A673 (cell line): ENCODE measurements at regions not wholly inside any gene's neighbourhood (a gene's known extent, or its start where the extent isn't known, plus 50 kb on each side); places are given as distances from the start of the nearest gene placed in this dataset.

Experiments used
- BruUV-seq: library from RNA; stranded (reverse); fragments of 400-500 nt; replicated peaks from 2 replicates; lab custom pipeline; 2021; lab: Mats Ljungman, UMichigan
- CTCF ChIA-PET: fragments of 300-600 bp; sonication (Branson Sonifier 250); formaldehyde crosslinking; loops from one replicate; lab custom pipeline; 2022; ENCODE audit warnings: antibody characterized with exemption; lab: Charles Lee
- POLR2A ChIA-PET: fragments of 300-600 bp; sonication (Branson Sonifier 250); formaldehyde crosslinking; loops from one replicate; lab custom pipeline; 2022; ENCODE audit warnings: antibody characterized with exemption; ENCODE audit not compliant: low non-redundant PET; lab: Charles Lee
- DNase-seq: peaks from one replicate; pipeline ENCODE4 v3.0.0-alpha.2; 2015; ENCODE audit warnings: low spot score
- H3K27ac ChIP-seq: fragments of 200-600 bp; sonication (generic); 2 replicates; pipeline ENCODE4 v1.5.1; 2016; ENCODE audit warnings: mixed run types, low read depth, mild to moderate bottlenecking, mixed read lengths, antibody characterized with exemption, low read length; ENCODE audit not compliant: poor library complexity, severe bottlenecking
- H3K27me3 ChIP-seq: fragments of 200-600 bp; sonication (generic); replicated peaks from 2 replicates; pipeline ENCODE4 v1.6.1; 2017; ENCODE audit warnings: mixed run types, low read depth, mild to moderate bottlenecking, mixed read lengths, antibody characterized with exemption, low read length; ENCODE audit not compliant: insufficient read depth, poor library complexity
- H3K36me3 ChIP-seq: fragments of 200-600 bp; sonication (generic); 2 replicates; pipeline ENCODE4 v1.6.1; 2016; ENCODE audit warnings: mixed run types, mild to moderate bottlenecking, mixed read lengths, antibody characterized with exemption, low read length; ENCODE audit not compliant: insufficient read depth, poor library complexity, severe bottlenecking
- H3K4me1 ChIP-seq: fragments of 200-600 bp; sonication (generic); 2 replicates; pipeline ENCODE4 v1.6.1; 2017; ENCODE audit warnings: mixed run types, mild to moderate bottlenecking, mixed read lengths, antibody characterized with exemption, low read length; ENCODE audit not compliant: insufficient read depth, poor library complexity, severe bottlenecking
- H3K4me3 ChIP-seq: fragments of 200-600 bp; sonication (generic); 2 replicates; pipeline ENCODE4 v1.5.1; 2016; ENCODE audit warnings: low read depth, mixed run types, mild to moderate bottlenecking, mixed read lengths, low read length; ENCODE audit not compliant: poor library complexity, severe bottlenecking
- H3K9me3 ChIP-seq: fragments of 200-600 bp; sonication (generic); 2 replicates; pipeline ENCODE4 v1.6.1; 2016; ENCODE audit warnings: mixed run types, low read depth, mild to moderate bottlenecking, mixed read lengths, antibody characterized with exemption, low read length; ENCODE audit not compliant: poor library complexity, severe bottlenecking
- EZH2 ChIP-seq: fragments of 200-600 bp; sonication (generic); IDR thresholded peaks from 2 replicates; pipeline ENCODE4 v1.6.1; 2017; ENCODE audit warnings: borderline replicate concordance, low read depth, mild to moderate bottlenecking, mixed read lengths, antibody characterized with exemption, low read length; ENCODE audit not compliant: poor library complexity, severe bottlenecking
- intact Hi-C: fragments of 100-400 bp; cut with micrococcal nuclease; formaldehyde crosslinking; loops from one replicate; pipeline ENCODE4 v1.10.0; 2022; ENCODE audit not compliant: unreplicated experiment
- TF ChIP-seq, protein P1 (sequence below): fragments of 300-800, 200-600 bp; sonication (generic); conservative IDR thresholded peaks from 2 replicates; pipeline ENCODE4 v1.5.1; 2017; ENCODE audit warnings: low read depth, mild to moderate bottlenecking, antibody characterized with exemption, low read length, moderate library complexity, mixed read lengths

DNA sequence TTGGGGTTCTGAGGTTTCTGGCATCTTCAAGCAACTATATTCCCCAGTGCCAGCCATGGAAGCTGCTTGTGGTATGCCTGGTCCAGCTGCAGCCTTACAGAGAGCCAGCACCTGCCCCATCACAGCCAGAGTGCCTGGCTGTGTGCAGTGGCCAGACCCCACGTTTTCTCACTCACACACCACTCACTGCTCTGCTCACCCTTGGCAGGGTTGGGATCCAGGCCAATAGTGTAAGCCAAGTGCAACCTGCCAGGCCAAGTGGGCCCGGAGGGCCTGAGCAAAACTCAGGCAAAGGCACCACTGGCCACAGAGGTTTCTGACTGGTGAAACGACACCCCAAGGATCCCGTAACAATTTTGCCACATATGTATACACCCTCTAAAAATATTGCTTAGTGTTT, 67.9 kb upstream of the EYA4 start:
- Histone ChIP-seq H3K36me3 (no peaks in the 10 kb centered on the region), H3K27ac (no peak overlapping the region), H3K4me1 (peaks cover 9% of the 10 kb centered on the region), H3K4me3 (no peak overlapping the region), H3K9me3 (peaks cover 3% of the 10 kb centered on the region), H3K27me3 (no peaks in the 10 kb centered on the region)
- no peak for DNase-seq
- intact Hi-C loops, result no loop called here
- ChIA-PET CTCF (no interaction called here), POLR2A (interaction anchor here (0.5 kb wide), 1 partner anchor 18 kb away, joined by 4 read pairs; no protein-coding TSS in a partner anchor)
- BruUV-seq, result no TSS peak
- no peak for TF ChIP-seq EZH2
- TF ChIP-seq, protein P1, sequence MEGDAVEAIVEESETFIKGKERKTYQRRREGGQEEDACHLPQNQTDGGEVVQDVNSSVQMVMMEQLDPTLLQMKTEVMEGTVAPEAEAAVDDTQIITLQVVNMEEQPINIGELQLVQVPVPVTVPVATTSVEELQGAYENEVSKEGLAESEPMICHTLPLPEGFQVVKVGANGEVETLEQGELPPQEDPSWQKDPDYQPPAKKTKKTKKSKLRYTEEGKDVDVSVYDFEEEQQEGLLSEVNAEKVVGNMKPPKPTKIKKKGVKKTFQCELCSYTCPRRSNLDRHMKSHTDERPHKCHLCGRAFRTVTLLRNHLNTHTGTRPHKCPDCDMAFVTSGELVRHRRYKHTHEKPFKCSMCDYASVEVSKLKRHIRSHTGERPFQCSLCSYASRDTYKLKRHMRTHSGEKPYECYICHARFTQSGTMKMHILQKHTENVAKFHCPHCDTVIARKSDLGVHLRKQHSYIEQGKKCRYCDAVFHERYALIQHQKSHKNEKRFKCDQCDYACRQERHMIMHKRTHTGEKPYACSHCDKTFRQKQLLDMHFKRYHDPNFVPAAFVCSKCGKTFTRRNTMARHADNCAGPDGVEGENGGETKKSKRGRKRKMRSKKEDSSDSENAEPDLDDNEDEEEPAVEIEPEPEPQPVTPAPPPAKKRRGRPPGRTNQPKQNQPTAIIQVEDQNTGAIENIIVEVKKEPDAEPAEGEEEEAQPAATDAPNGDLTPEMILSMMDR, result no peak

DNA sequence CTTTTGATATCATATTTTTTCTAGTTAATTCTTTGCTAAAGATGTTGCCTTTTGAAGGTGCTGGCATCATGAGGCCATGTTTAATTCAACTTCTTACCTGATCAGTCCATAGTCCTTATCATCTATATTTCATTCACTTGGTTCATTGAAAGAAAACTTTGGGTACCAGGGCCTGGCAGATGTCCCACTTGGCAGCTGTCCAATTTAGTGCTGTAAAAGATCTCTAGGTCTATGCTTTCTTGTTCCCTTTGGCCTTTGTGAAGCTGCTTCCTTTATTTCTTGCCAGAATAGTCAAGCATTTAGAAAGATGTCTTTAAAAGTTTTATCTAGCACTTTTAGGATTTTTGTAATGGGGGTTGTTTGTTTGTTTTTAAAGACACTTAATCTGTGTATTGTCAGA, 61.7 kb upstream of the EYA4 start:
- H3K27me3 ChIP-seq, result no peaks in the 10 kb centered on the region
- no peaks in the 10 kb centered on the region for H3K4me1 ChIP-seq
- H3K27ac ChIP-seq, result no peak overlapping the region
- BruUV-seq, result no TSS peak
- peak; percentile 24 for DNase-seq
- CTCF ChIA-PET, result no interaction called here
- intact Hi-C loops, result no loop called here
- H3K9me3 ChIP-seq, result no peaks in the 10 kb centered on the region
- POLR2A ChIA-PET, result no interaction called here
- TF ChIP-seq, protein P1, result no peak
- TF ChIP-seq EZH2, result no peak
- H3K36me3 ChIP-seq, result no peaks in the 10 kb centered on the region
- no peak overlapping the region for H3K4me3 ChIP-seq

GRCh38 chr6:133183691-133184090, 57.5 kb upstream of the EYA4 start:
- no peak for DNase-seq
- Histone ChIP-seq H3K4me3 (no peak overlapping the region), H3K27ac (no peak overlapping the region), H3K36me3 (no peaks in the 10 kb centered on the region), H3K27me3 (no peaks in the 10 kb centered on the region), H3K9me3 (no peaks in the 10 kb centered on the region), H3K4me1 (no peaks in the 10 kb centered on the region)
- no peak for TF ChIP-seq EZH2
- TF ChIP-seq, protein P1, result no peak
- ChIA-PET CTCF (no interaction called here), POLR2A (no interaction called here)
- BruUV-seq, result no TSS peak
- intact Hi-C loops, result loop anchor here (2.0 to 10.0 kb wide), 3 partner anchors 101 to 349 kb away; no protein-coding TSS in a partner anchor
